Activated CD4-positive, alpha-beta T cell treated with anti-CD3 and anti-CD28 coated beads for 48 hours (primary cell): ENCODE measurements at regions not wholly inside any gene's neighbourhood (a gene's known extent, or its start where the extent isn't known, plus 50 kb on each side); places are given as distances from the start of the nearest gene placed in this dataset.

ENCODE experiments used
- DNase-seq: peaks from one replicate; pipeline ENCODE4 v3.0.0-alpha.2; 2020

- DNase-seq = no peak
These were observed 372.4 kb upstream of the SLIT2 start for GRCh38 chr4:19879330-19879729.

GRCh38 chr4:19857991-19858390, 393.7 kb upstream of the SLIT2 start:
- no peak for DNase-seq

GRCh38 chr4:19857380-19857779, 394.3 kb upstream of the SLIT2 start:
- no peak for DNase-seq

GRCh38 chr4:19850909-19851308, 400.8 kb upstream of the SLIT2 start:
- DNase-seq = no peak

- DNase-seq = no peak
These were observed 407.3 kb upstream of the SLIT2 start for GRCh38 chr4:19844446-19844845.

GRCh38 chr4:19842471-19842870, 409.2 kb upstream of the SLIT2 start:
- no peak for DNase-seq

- no peak for DNase-seq
These were observed 412.8 kb upstream of the SLIT2 start for GRCh38 chr4:19838858-19839257.

- no peak for DNase-seq
These were observed 416.3 kb upstream of the SLIT2 start for GRCh38 chr4:19835429-19835828.

- DNase-seq = no peak
These were observed 419.3 kb upstream of the SLIT2 start for GRCh38 chr4:19832411-19832810.

- no peak for DNase-seq
These were observed 419.9 kb upstream of the SLIT2 start for GRCh38 chr4:19831644-19832285.

GRCh38 chr4:19829101-19829500, 422.6 kb upstream of the SLIT2 start:
- DNase-seq = no peak

- no peak for DNase-seq
These were observed 427.9 kb upstream of the SLIT2 start for GRCh38 chr4:19823781-19824180.

GRCh38 chr4:19819737-19820136, 432.0 kb upstream of the SLIT2 start:
- DNase-seq = no peak

GRCh38 chr4:19809989-19810388, 441.7 kb upstream of the SLIT2 start:
- no peak for DNase-seq

GRCh38 chr4:19807505-19807904, 444.2 kb upstream of the SLIT2 start:
- no peak for DNase-seq

GRCh38 chr4:19806865-19807264, 444.8 kb upstream of the SLIT2 start:
- DNase-seq = no peak

GRCh38 chr4:19803406-19803805, 448.3 kb upstream of the SLIT2 start:
- no peak for DNase-seq

GRCh38 chr4:19793831-19794230, 457.9 kb upstream of the SLIT2 start:
- no peak for DNase-seq

GRCh38 chr4:19791422-19792123, 460.1 kb upstream of the SLIT2 start:
- DNase-seq = no peak

GRCh38 chr4:19786616-19787015, 465.1 kb upstream of the SLIT2 start:
- no peak for DNase-seq

- no peak for DNase-seq
These were observed 468.0 kb upstream of the SLIT2 start for GRCh38 chr4:19783667-19784223.

- DNase-seq = no peak
These were observed 470.8 kb upstream of the SLIT2 start for GRCh38 chr4:19780871-19781270.

GRCh38 chr4:19776929-19777328, 474.8 kb upstream of the SLIT2 start:
- DNase-seq = no peak

- no peak for DNase-seq
These were observed 475.7 kb upstream of the SLIT2 start for GRCh38 chr4:19776021-19776459.
